NOMO-1 treated with dmso at 0.1 percent for 144 hours (cell line): ENCODE measurements at regions not wholly inside any gene's neighbourhood (a gene's known extent, or its start where the extent isn't known, plus 50 kb on each side); places are given as distances from the start of the nearest gene placed in this dataset.

ENCODE experiments used
- DNase-seq: peaks from one replicate; lab custom pipeline; 2025; ENCODE audit not compliant: unreplicated experiment; lab: John Stamatoyannopoulos, UW

- no peak for DNase-seq
These were observed 870.8 kb downstream of the GALC start for GRCh38 chr14:87122166-87122565.

DNA sequence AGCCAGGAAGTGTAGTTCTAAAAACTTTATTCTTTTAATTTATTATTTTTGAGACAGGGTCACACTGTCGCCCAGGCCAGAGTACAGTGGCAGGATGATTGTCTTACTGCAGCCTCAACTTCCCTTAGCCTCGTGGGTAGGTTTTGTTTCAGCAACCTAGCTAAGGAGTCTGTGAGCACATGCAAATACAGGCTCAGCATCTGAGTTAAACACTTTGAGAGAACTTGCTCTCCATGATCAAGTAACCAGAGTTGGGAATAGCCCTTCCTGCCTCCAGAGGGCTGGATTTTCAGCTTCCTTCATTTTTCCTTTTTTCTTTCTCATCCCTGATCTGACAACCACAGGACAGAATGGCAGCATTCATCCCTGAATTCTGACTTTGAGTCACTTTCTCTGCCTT is 871.3 kb downstream of the GALC start:
- no peak for DNase-seq

GRCh38 chr14:87115234-87115633 is 877.7 kb downstream of the GALC start:
- DNase-seq, result no peak

- DNase-seq, result no peak
These were observed 879.7 kb downstream of the GALC start for GRCh38 chr14:87113286-87113685.

DNA sequence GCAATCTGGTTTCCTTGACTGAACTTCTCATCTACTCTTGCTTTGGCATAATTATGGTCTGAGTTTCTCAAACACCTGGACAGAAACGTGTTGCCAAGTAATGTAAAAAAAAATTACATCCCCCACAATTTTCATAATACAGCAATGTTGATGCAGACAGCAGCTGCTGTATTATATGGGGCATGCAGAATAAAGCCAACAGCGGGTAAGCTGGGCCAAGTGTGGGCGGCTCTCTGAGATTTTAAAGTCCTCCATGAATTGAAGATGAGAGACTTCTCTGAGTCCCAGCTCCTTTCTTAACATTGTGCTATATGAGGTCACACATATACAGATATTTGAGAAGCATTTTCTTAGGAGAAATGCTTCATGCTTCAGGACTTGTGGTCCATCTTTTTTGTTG is 881.2 kb downstream of the GALC start:
- DNase-seq, result no peak

- DNase-seq, result no peak
These were observed 881.9 kb downstream of the GALC start for GRCh38 chr14:87111126-87111525.

- DNase-seq, result no peak
These were observed 883.7 kb downstream of the GALC start for GRCh38 chr14:87109271-87109670.

DNA sequence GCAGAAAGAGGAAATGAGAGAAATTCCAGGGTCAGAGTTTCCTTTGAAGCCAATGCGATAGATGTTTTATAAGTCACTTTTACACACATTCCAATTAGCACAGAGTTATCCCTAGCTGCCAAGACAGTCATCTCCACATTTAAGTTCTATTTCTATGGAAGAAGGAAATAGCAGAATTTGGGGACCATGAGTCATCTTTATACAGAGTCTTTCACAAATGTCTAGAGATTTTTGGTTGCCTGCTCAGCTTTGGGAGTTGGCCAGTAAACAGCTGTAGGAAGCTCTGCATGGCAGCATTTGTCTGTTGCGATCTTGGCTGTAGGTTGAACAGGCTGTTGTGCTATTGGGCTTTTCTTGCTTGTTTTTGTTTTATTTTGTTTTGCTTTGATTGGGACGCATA is 884.3 kb downstream of the GALC start:
- no peak for DNase-seq

DNA sequence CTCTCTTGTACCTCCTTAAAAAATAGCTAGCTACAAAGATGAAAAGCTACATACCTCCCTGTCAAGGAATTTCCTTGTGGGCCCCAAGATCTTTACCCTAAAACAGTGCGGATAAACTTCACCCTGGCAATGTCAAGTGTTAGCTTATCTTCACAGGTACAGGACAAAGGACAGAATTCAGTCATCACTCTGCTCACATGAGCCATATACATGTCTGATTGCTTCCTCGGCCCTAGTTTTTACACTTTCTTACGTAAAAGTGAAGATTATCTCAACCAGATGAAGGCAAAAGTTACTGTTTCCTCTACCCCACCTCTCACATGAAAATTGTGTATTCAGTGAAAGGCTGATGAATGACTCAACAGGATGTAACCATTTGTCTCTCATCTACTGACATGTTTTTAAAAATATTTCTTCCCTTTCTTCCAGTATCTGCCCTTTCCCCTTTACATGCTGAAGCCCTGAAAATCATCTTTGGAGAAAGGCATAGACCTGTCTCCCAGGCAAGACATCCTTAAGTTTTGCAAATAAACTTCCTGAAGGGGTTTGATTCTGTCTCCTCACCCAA is 890.1 kb downstream of the GALC start:
- DNase-seq, result no peak

- DNase-seq, result no peak
These were observed 896.0 kb downstream of the GALC start for GRCh38 chr14:87097015-87097414.

DNA sequence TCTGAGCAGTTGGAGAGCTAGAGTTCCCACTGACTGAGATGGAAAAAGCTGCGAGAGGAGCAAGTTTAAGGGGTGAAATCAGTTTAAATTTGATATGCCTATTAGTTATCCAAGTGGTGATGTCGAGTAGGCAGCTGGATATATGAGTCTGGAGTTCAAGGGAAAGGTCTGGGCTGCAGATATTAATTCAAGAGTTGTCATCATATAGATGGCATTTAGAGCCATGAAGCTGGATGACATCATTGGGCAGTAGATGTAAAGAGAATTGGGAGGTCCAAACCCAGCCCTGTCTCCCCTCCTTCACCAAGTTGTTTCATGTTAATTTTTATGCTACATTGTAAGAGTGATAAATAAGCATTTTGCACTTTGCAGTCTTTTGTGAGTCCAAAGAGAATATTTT is 898.1 kb downstream of the GALC start:
- DNase-seq, result no peak

DNA sequence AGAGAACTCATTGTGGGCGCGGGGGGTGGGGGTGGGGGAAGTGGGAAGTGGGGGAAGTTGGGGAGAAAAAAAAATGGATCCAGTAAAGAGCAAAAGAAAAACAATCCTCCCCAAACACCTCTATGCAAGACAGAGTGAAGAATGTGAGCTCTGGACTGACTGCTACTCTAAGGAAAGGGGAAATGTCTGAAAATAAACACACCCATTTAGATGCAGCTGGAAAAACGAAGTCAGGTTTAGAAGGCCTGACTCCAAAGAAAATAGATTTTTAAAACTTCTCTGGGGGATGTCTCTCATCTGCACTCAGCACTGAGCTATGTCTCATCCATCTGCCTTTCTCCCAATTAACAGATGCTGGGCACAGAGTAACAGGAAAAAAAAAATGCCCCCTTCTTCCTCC is 904.4 kb downstream of the GALC start:
- DNase-seq, result no peak

DNA sequence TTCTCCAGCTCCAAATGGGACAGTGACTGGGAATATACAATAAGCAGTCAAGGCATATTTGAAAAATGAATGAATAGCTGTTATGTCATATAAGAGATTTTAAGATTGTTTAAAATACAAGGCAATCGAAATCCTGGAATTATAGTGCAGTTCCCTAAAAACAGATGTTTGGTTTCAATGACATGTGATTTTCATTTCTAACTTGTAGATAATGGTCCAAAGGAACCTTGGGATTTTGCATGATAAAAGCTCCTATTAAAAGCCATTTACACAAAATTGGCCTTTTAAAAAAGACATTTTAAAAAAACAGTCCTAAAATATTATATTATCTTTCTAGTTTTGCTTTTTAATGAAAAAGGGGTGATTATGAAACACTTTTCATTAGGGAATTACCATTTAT is 905.1 kb downstream of the GALC start:
- no peak for DNase-seq

DNA sequence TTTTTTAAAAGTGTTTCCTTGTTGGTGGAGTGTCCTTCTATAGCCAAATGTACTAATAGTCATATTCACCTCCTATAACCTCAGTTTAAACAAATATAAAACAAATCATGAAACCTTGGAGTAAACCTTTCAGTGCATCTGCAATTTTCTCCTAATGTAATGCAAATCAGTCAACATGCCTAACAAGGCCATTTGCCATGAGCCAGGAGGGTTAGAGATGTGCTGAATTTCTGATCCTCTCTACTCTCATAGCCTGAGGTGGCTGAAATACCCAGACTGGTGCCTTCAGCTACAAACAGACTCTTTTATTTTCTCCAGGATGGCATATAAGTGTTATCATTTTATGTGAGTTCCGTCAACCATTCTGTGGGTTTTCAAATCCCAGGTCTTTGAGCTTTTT is 908.1 kb downstream of the GALC start:
- DNase-seq, result no peak

GRCh38 chr14:87082917-87083316 is 910.1 kb downstream of the GALC start:
- DNase-seq, result no peak

DNA sequence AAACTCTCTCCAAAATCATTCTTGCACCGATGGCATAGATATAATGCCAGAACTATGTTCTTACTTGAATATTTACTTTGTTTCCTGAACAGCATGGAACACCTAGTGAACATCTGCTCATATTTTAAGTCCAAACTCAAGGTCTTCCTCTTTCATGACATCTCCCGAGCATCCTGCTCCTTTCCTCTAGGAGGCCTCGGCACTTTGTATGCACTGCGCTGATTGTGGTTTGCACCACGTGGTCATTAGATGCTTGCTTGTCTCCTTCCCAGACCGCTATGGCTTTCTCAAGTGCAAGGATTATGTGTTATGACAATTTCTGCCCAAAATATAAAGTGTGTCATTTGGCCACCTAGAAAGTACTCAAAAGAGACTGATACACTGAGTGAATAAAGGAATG is 912.0 kb downstream of the GALC start:
- DNase-seq, result no peak

DNA sequence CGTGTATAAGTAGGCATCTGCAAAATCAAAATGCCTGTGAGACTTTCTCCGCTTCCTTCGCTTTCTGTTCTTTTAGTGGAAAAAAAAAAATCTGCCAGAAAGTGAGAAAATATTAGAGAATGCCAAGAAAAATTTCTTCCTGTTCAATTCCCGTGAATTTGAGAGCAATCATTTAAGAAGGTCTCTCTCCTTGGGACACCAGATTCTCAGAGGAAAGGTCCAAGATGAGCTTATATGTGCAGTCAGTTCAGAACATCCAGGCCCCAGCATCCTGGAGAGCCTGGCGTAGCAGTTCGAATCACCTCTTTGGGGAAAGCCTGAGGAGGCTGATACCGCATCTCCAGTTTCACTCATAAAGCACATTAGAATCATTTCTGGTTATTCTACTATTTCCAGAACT is 912.8 kb downstream of the GALC start:
- DNase-seq, result no peak

DNA sequence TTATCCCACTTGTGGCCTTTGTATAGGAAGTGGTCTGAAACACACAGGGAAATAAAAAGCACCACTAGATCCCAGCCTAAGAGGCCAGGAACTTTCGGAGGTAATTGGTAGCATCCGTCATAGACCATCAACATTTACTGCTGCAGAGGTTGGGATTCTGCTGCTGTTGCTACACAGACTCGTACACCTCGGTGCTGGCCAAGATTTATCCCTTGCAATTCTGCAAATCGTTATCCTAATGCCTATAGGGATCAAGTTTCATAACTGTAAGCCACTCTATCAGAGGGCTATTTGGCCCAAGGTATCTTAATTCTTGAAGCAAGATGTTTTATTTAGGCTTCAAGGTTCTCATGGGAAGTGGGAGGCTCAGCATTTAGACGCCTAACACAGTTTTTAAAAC is 913.6 kb downstream of the GALC start:
- DNase-seq, result no peak

GRCh38 chr14:87076922-87077321 is 916.1 kb downstream of the GALC start:
- no peak for DNase-seq

DNA sequence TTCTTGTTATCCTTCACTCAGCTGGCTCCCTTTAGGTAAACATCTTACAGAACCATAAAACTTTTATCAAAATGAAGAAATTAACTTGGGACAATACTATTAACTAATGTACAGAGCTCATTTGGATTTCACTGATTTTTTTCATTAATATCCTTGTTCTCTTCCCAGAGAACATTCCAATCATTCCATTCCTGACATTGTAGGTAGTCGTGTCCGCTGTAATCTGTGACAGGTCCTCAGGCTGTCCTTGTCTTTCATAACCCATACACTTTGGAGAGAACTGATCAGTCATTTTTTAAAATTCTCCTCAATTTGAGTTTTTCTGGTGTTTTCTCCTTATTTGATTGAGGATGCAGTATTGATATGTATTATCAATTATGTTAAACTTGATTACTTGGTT is 916.8 kb downstream of the GALC start:
- DNase-seq, result no peak

DNA sequence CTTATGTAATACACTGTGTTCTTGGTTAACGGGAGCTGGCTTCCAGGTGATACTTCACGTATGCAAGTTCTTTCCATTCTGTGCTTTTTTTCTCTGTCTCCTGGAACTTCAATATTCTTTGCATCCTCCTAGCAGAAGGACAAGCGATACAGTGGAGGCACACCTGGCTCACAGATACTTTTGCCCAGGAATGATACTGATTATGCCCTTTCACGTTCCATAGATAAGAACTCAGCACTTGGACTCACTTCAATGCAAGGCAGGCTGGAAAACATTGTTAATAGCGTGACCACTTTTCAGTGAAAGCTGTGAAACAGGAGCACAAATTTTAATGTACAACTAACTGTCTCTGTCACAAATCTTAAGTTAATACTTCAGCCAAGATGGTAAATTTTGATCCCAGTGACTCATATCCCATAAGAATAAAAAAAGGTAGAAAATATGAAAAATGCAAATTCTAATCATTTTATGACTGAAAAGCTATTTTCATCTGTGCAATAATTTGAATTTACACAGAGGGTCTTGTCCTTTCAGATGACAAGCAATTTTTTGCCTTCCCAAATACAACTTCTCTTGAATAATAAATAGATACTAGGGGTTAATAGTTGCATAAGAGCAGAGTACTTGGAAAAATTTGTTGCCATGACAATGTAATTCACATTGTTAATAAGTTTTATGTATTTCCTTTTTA is 919.0 kb downstream of the GALC start:
- DNase-seq, result no peak

GRCh38 chr14:87067591-87067990 is 925.4 kb downstream of the GALC start:
- no peak for DNase-seq

DNA sequence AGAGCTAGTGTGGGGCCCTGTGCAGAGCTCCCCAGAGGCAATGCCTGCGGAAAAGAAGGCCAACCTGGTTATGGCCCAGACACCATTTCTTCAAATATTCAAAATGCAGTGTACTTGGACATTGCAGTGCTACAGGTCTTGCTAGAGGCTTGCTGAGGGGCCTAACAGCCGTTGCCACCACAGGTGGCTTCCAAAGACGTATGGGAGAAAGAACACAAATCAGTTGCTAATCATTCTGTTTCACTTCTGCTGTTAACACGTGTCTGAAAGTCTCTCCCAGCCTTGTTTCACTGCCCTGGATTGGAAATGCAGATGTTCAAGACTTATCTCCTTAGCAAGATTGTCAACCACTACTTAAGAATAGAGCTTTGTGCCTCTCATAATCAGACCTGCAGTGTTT is 925.9 kb downstream of the GALC start:
- DNase-seq, result no peak
